SK-N-SH treated with all-trans-retinoic acid at 6 μM for 48 hours (cell line): ENCODE measurements at regions not wholly inside any gene's neighbourhood (a gene's known extent, or its start where the extent isn't known, plus 50 kb on each side); places are given as distances from the start of the nearest gene placed in this dataset.
"Not testable (repeated sequence)": the region's sequence is repeated elsewhere in the genome, so short reads cannot be mapped to it uniquely, and the experiment has no call there.

Source experiments
- ATAC-seq: fragments of 200-7000 bp; cut with Tn5 transposase; 3 replicates; pipeline ENCODE4 v1.9.1; 2020; ENCODE audit warnings: mild to moderate bottlenecking, moderate library complexity
- BACH2 ChIP-seq: fragments of 250-450 bp; sonication (Bioruptor Pico); IDR thresholded peaks from 2 replicates; pipeline ENCODE4 v1.9.0; 2021; ENCODE audit warnings: mild to moderate bottlenecking, borderline replicate concordance
- CREB5 ChIP-seq: fragments of 250-450 bp; sonication (Bioruptor Pico); IDR thresholded peaks from 2 replicates; pipeline ENCODE4 v1.5.1; 2020; ENCODE audit warnings: low read depth, mild to moderate bottlenecking, moderate library complexity
- CSDC2 ChIP-seq: fragments of 250-450 bp; sonication (Bioruptor Pico); IDR thresholded peaks from 2 replicates; pipeline ENCODE4 v1.5.0; 2020; ENCODE audit warnings: mild to moderate bottlenecking, moderate library complexity
- CSRNP3 ChIP-seq: fragments of 250-450 bp; sonication (Bioruptor Pico); IDR thresholded peaks from 2 replicates; pipeline ENCODE4 v1.5.1; 2021; ENCODE audit warnings: mild to moderate bottlenecking, moderate library complexity
- ESRRG ChIP-seq: fragments of 250-450 bp; sonication (Bioruptor Pico); IDR thresholded peaks from 2 replicates; pipeline ENCODE4 v1.6.1; 2021; ENCODE audit warnings: mild to moderate bottlenecking
- GLIS3 ChIP-seq: fragments of 250-450 bp; sonication (Bioruptor Pico); IDR thresholded peaks from 2 replicates; pipeline ENCODE4 v1.5.0; 2020; ENCODE audit warnings: mild to moderate bottlenecking, moderate library complexity
- ISL1 ChIP-seq: fragments of 250-450 bp; sonication (Bioruptor Pico); IDR thresholded peaks from 2 replicates; pipeline ENCODE4 v2.1.2; 2022; ENCODE audit warnings: mild to moderate bottlenecking, moderate library complexity
- OSR1 ChIP-seq: fragments of 250-450 bp; sonication (Bioruptor Pico); IDR thresholded peaks from 2 replicates; pipeline ENCODE4 v1.8.0; 2022; ENCODE audit warnings: moderate library complexity, mild to moderate bottlenecking, inconsistent platforms
- PPARA ChIP-seq: fragments of 250-450 bp; sonication (Bioruptor Pico); IDR thresholded peaks from 2 replicates; pipeline ENCODE4 v1.5.0; 2020; ENCODE audit warnings: mild to moderate bottlenecking, borderline replicate concordance
- RARB ChIP-seq: fragments of 250-450 bp; sonication (Bioruptor Pico); IDR thresholded peaks from 2 replicates; pipeline ENCODE4 v1.8.0; 2021; ENCODE audit warnings: mild to moderate bottlenecking, moderate library complexity
- TCF4 ChIP-seq: fragments of 250-450 bp; sonication (Bioruptor Pico); IDR thresholded peaks from 2 replicates; pipeline ENCODE4 v1.8.0; 2021; ENCODE audit warnings: mild to moderate bottlenecking, moderate library complexity, borderline replicate concordance
- TOX ChIP-seq: fragments of 250-450 bp; sonication (Bioruptor Pico); IDR thresholded peaks from 2 replicates; pipeline ENCODE4 v1.8.0; 2021; ENCODE audit warnings: mild to moderate bottlenecking, moderate library complexity, borderline replicate concordance
- ZC3H10 ChIP-seq: fragments of 250-450 bp; sonication (Bioruptor Pico); IDR thresholded peaks from 2 replicates; pipeline ENCODE4 v1.5.1; 2021; ENCODE audit warnings: mild to moderate bottlenecking, moderate library complexity
- ZFP3 ChIP-seq: fragments of 250-450 bp; sonication (Bioruptor Pico); IDR thresholded peaks from 2 replicates; pipeline ENCODE4 v1.5.0; 2020; ENCODE audit warnings: mild to moderate bottlenecking, moderate library complexity
- ZFP30 ChIP-seq: fragments of 450-650 bp; formaldehyde crosslinking; IDR thresholded peaks from 2 replicates; pipeline ENCODE4 v1.5.0; 2022; ENCODE audit warnings: mild to moderate bottlenecking, moderate library complexity
- ZNF565 ChIP-seq: fragments of 450-650 bp; formaldehyde crosslinking; conservative IDR thresholded peaks from 2 replicates; pipeline ENCODE4 v1.5.0; 2020; ENCODE audit warnings: low read depth, mild to moderate bottlenecking, moderate library complexity
- TF ChIP-seq, protein P1 (sequence below): fragments of 250-450 bp; sonication (Bioruptor Pico); IDR thresholded peaks from 2 replicates; pipeline ENCODE4 v1.8.0; 2021; ENCODE audit warnings: low read depth, mild to moderate bottlenecking, moderate library complexity, borderline replicate concordance
- TF ChIP-seq, protein P2 (sequence below): fragments of 250-450 bp; sonication (Bioruptor Pico); IDR thresholded peaks from 2 replicates; pipeline ENCODE4 v1.5.0; 2020; ENCODE audit warnings: mild to moderate bottlenecking, moderate library complexity

- TF ChIP-seq, protein P1, sequence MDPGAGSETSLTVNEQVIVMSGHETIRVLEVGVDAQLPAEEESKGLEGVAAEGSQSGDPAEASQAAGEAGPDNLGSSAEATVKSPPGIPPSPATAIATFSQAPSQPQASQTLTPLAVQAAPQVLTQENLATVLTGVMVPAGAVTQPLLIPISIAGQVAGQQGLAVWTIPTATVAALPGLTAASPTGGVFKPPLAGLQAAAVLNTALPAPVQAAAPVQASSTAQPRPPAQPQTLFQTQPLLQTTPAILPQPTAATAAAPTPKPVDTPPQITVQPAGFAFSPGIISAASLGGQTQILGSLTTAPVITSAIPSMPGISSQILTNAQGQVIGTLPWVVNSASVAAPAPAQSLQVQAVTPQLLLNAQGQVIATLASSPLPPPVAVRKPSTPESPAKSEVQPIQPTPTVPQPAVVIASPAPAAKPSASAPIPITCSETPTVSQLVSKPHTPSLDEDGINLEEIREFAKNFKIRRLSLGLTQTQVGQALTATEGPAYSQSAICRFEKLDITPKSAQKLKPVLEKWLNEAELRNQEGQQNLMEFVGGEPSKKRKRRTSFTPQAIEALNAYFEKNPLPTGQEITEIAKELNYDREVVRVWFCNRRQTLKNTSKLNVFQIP (CRISPR knock-in tag) = no peak
- TF ChIP-seq, protein P2, sequence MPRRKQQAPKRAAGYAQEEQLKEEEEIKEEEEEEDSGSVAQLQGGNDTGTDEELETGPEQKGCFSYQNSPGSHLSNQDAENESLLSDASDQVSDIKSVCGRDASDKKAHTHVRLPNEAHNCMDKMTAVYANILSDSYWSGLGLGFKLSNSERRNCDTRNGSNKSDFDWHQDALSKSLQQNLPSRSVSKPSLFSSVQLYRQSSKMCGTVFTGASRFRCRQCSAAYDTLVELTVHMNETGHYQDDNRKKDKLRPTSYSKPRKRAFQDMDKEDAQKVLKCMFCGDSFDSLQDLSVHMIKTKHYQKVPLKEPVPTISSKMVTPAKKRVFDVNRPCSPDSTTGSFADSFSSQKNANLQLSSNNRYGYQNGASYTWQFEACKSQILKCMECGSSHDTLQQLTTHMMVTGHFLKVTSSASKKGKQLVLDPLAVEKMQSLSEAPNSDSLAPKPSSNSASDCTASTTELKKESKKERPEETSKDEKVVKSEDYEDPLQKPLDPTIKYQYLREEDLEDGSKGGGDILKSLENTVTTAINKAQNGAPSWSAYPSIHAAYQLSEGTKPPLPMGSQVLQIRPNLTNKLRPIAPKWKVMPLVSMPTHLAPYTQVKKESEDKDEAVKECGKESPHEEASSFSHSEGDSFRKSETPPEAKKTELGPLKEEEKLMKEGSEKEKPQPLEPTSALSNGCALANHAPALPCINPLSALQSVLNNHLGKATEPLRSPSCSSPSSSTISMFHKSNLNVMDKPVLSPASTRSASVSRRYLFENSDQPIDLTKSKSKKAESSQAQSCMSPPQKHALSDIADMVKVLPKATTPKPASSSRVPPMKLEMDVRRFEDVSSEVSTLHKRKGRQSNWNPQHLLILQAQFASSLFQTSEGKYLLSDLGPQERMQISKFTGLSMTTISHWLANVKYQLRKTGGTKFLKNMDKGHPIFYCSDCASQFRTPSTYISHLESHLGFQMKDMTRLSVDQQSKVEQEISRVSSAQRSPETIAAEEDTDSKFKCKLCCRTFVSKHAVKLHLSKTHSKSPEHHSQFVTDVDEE (CRISPR knock-in tag) = no peak
- TF ChIP-seq ZNF565 (CRISPR knock-in tag) = no peak
- TF ChIP-seq TOX = no peak
- no peak for TF ChIP-seq ESRRG (CRISPR knock-in tag)
- TF ChIP-seq CSRNP3 = no peak
- TF ChIP-seq TCF4 (CRISPR knock-in tag) = no peak
- TF ChIP-seq CREB5 = no peak
- no peak for TF ChIP-seq ZFP30
- TF ChIP-seq RARB (CRISPR knock-in tag) = no peak
- no peak for TF ChIP-seq GLIS3 (CRISPR knock-in tag)
Observed at GRCh38 chr11:15346907-15347306, 232.2 kb downstream of the INSC start.

DNA sequence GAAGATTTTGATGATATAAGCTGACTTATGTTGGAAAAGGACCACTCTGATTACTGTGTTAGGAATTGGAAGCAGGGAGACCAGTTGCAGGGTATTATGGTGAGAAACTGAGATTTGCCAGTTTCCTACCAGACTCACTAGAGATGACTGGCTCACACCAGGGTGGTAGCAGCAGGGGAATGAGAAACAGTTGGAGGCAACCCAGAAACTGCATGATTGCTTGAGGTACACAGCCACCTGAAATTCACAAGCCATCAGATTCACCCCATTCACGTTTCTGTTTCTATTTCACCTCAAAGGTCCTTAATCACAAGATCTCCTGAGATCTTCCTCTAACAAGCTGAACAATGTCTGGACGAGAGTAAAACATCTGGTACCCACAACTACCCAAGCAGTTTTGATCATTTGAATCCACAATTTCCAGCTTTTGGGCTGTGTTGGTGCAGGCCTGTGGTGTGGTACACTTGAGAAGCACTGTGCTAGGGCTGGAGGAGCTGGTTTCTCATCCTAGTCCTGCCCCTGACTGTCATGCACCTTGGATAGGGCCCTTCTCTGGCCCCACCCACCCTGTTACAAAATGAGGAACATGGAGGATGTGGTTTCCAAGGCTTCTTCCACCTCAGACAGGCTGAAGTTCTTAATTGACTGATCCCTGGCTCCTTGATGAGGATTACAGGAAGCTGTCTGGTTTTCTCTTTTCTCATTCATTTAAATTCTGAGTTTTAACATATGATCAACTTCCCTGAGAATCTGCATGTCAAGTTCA, 233.4 kb downstream of the INSC start:
- no peak for ATAC-seq
- no peak for TF ChIP-seq ZFP30
- no peak for TF ChIP-seq ZC3H10 (CRISPR knock-in tag)
- TF ChIP-seq ISL1 (CRISPR knock-in tag) = no peak

More at GRCh38 chr11:15346907-15347306, 232.2 kb downstream of the INSC start:
- no peak for ATAC-seq

GRCh38 chr11:15349413-15349812, 234.7 kb downstream of the INSC start:
- TF ChIP-seq CSRNP3 (no peak), PPARA (CRISPR knock-in tag) (no peak), ZC3H10 (CRISPR knock-in tag) (no peak), BACH2 (no peak), OSR1 (no peak), TOX (no peak), TCF4 (CRISPR knock-in tag) (no peak), ISL1 (CRISPR knock-in tag) (no peak)
- no peak for ATAC-seq

DNA sequence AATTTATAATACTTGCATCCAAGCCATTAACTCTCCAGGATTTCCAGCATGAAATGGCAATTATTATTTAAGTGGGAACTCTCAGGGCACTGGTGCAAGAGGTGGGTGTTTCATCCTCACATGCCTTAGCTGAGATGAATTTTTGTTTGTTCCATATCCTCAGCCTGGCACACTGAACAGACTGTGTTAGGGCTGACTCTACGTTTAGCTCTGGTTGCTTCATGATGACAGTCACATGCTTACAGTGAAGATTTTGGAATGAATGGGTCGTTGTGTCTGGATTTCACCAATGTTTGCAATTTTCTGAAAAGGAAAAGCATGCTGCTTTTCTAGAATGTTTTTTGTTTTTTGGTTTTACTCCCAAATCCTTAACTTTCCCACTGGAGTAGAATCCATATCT, 246.6 kb downstream of the INSC start:
- ATAC-seq = no peak
- no peak for TF ChIP-seq CSDC2 (CRISPR knock-in tag)
- no peak for TF ChIP-seq OSR1
- TF ChIP-seq ZC3H10 (CRISPR knock-in tag) = no peak
- TF ChIP-seq ZFP3 (CRISPR knock-in tag) = no peak
- TF ChIP-seq CREB5 = no peak
- TF ChIP-seq, protein P1 (CRISPR knock-in tag) = no peak

DNA sequence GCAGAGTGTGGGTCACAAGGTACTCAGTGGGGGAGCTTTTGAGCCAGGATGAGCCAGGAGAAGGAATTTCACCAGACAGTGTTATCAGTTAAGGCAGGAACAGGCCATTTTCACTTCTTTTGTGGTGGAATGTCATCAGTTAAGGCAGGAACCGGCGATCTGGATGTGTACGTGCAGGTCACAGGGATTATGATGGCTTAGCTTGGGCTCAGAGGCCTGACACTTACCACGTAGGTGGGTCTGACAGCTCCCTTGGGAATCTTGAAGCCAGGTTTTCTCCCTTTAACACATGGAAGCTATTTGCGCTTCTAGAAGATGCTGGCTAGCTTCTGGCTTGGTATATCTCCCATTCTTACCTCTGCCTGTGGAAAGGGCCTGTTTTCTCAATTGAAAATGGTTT, 250.6 kb downstream of the INSC start:
- ATAC-seq = not testable (repeated sequence)
